B cell (primary cell): ENCODE measurements at regions not wholly inside any gene's neighbourhood (a gene's known extent, or its start where the extent isn't known, plus 50 kb on each side); places are given as distances from the start of the nearest gene placed in this dataset.

Experiments used
- ATAC-seq: fragments of 200-7000 bp; cut with Tn5 transposase; one replicate; pipeline ENCODE4 v1.10.0; 2021; ENCODE audit warnings: low read depth, mild to moderate bottlenecking, moderate number of reproducible peaks, moderate library complexity
- CTCF ChIA-PET: fragments of 350-600 bp; sonication (Branson Sonifier 250); formaldehyde crosslinking; loops from one replicate; lab custom pipeline; 2021; ENCODE audit warnings: antibody characterized with exemption, inconsistent platforms; lab: Charles Lee
- POLR2A ChIA-PET: fragments of 350-600 bp; sonication (Branson Sonifier 250); formaldehyde crosslinking; loops from one replicate; lab custom pipeline; 2021; ENCODE audit warnings: antibody characterized with exemption; lab: Charles Lee
- DNase-seq: peaks from one replicate; pipeline ENCODE4 v3.0.0; 2013
- H2AFZ ChIP-seq: 2 replicates; pipeline ENCODE4 v1.6.1; 2012; ENCODE audit warnings: mild to moderate bottlenecking, low read depth, low read length; ENCODE audit not compliant: insufficient read depth, poor library complexity, severe bottlenecking
- H3K27ac ChIP-seq, 2 donors: 1 replicate in 1 of 2; 2 replicates in 1 of 2; pipeline ENCODE4 v1.5.1; 2012 to 2013; ENCODE audit warnings: low read length in 2 of 2, mild to moderate bottlenecking in 2 of 2, moderate library complexity in 1 of 2
- H3K27me3 ChIP-seq, 4 experiments: fragments of 200-600 bp in 1 of 4; sonication (generic) in 1 of 4; replicated peaks in 1 of 4; 1 replicate in 2 of 4; 2 replicates in 2 of 4; pipeline versions ENCODE4 v1.6.1 to v1.7.0; 2013 to 2016; ENCODE audit warnings: low read length in 3 of 4, mild to moderate bottlenecking in 2 of 4, mixed read lengths in 1 of 4, moderate library complexity in 1 of 4; ENCODE audit not compliant: insufficient read depth in 4 of 4, control insufficient read depth in 3 of 4; ENCODE audit errors: control extremely low read depth in 1 of 4
- H3K36me3 ChIP-seq, 2 experiments: replicated peaks in 1 of 2; 1 replicate in 1 of 2; 2 replicates in 1 of 2; pipeline versions ENCODE4 v1.6.1 to v1.7.1; 2013; ENCODE audit warnings: low read length in 1 of 2; ENCODE audit not compliant: insufficient read depth in 2 of 2, control insufficient read depth in 1 of 2; ENCODE audit errors: control extremely low read depth in 1 of 2, extremely low read depth in 1 of 2
- H3K4me1 ChIP-seq, 2 donors: fragments of 200-600 bp in 1 of 2; sonication (generic) in 1 of 2; 1 replicate in 1 of 2; 2 replicates in 1 of 2; pipeline versions ENCODE4 v1.5.1 to v1.6.1; 2013 to 2017; ENCODE audit warnings: low read length in 2 of 2; ENCODE audit not compliant: control insufficient read depth in 2 of 2, insufficient read depth in 2 of 2
- H3K4me2 ChIP-seq: replicated peaks from 2 replicates; pipeline ENCODE3; 2012; ENCODE audit warnings: mild to moderate bottlenecking, low read depth, low read length; ENCODE audit not compliant: poor library complexity, severe bottlenecking
- H3K4me3 ChIP-seq, 5 experiments: fragments of 200-600 bp in 1 of 5; sonication (generic) in 1 of 5; 1 replicate in 3 of 5; 2 replicates in 2 of 5; pipeline versions ENCODE4 v1.5.1 to v1.7.0; 2011 to 2016; ENCODE audit warnings: low read length in 4 of 5, mild to moderate bottlenecking in 4 of 5, low read depth in 2 of 5, control low read depth in 1 of 5, moderate library complexity in 1 of 5; ENCODE audit not compliant: insufficient read depth in 1 of 5; ENCODE audit errors: control extremely low read depth in 1 of 5, extremely low read depth in 1 of 5
- H3K79me2 ChIP-seq: fragments of 200-600 bp; sonication (generic); one replicate; pipeline ENCODE4 v1.6.0; 2016; ENCODE audit warnings: low read length; ENCODE audit not compliant: control insufficient read depth, insufficient read depth
- H3K9ac ChIP-seq: fragments of 200-600 bp; sonication (generic); 2 replicates; pipeline ENCODE4 v1.6.1; 2017; ENCODE audit warnings: mild to moderate bottlenecking, low read length, moderate library complexity
- H3K9me3 ChIP-seq, 3 donors: one replicate each; pipeline versions ENCODE4 v1.6.1 to v1.7.1; 2013; ENCODE audit warnings: low read length in 2 of 3; ENCODE audit not compliant: control insufficient read depth in 2 of 3, insufficient read depth in 1 of 3; ENCODE audit errors: control extremely low read depth in 1 of 3
- H4K20me1 ChIP-seq: 2 replicates; pipeline ENCODE4 v1.6.0; 2012; ENCODE audit warnings: mild to moderate bottlenecking, low read length; ENCODE audit not compliant: insufficient read depth, control insufficient read depth, poor library complexity, severe bottlenecking
- H3K27ac Mint-ChIP-seq: one replicate; pipeline ENCODE4 v1.8.0; 2021; ENCODE audit warnings: mixed read lengths
- H3K27me3 Mint-ChIP-seq: one replicate; pipeline ENCODE4 v1.8.0; 2021; ENCODE audit warnings: mixed read lengths
- H3K4me1 Mint-ChIP-seq: one replicate; pipeline ENCODE4 v1.8.0; 2021; ENCODE audit warnings: mixed read lengths
- H3K4me3 Mint-ChIP-seq: one replicate; pipeline ENCODE4 v1.8.0; 2021; ENCODE audit warnings: mixed read lengths
- H3K9me3 Mint-ChIP-seq: one replicate; pipeline ENCODE4 v1.8.0; 2022; ENCODE audit warnings: mixed read lengths; ENCODE audit not compliant: insufficient read depth
- CTCF ChIP-seq: fragments of 200-600 bp; IDR thresholded peaks from one replicate; pipeline ENCODE4 v1.8.0; 2022; ENCODE audit warnings: antibody characterized with exemption, mild to moderate bottlenecking
- EZH2 ChIP-seq: IDR thresholded peaks from 2 replicates; pipeline ENCODE4 v1.6.1; 2012; ENCODE audit warnings: borderline replicate concordance, low read depth, mild to moderate bottlenecking, moderate library complexity, low read length; ENCODE audit not compliant: insufficient read depth, poor library complexity, severe bottlenecking
- WGBS: methylation state at CpG from one replicate; pipeline ENCODE4 v1.1.5; 2013; ENCODE audit warnings: missing lambda C conversion rate; ENCODE audit not compliant: insufficient coverage; 5-methylcytosine and 5-hydroxymethylcytosine counted together
- intact Hi-C: fragments of 100-400 bp; cut with micrococcal nuclease; formaldehyde crosslinking; loops from one replicate; pipeline ENCODE4 v1.10.0; 2022

GRCh38 chr16:26709754-26710153, 357.0 kb upstream of the C16orf82 start:
- no peak overlapping the region for H2AFZ ChIP-seq
- WGBS: 62% methylated on average over 1 of the region's 2 CpGs
- no peaks in the 10 kb centered on the region for H3K79me2 ChIP-seq
- H3K9me3 ChIP-seq: peaks cover 3 to 28% (median 6%) of the 10 kb centered on the region in 3 donors
- ATAC-seq (no peak), DNase-seq (no peak)
- H3K36me3 ChIP-seq: no peaks in the 10 kb centered on the region
- no peak overlapping the region for H3K4me3 ChIP-seq
- peaks cover 0 to 20% (median 11%) of the 10 kb centered on the region in 4 experiments for H3K27me3 ChIP-seq
- no peak overlapping the region for H3K4me2 ChIP-seq
- POLR2A ChIA-PET: no interaction called here
- TF ChIP-seq EZH2: no peak
- no peak for TF ChIP-seq CTCF
- H3K27ac Mint-ChIP-seq: no peak overlapping the region
- CTCF ChIA-PET: no interaction called here
- H3K4me3 Mint-ChIP-seq: no peak overlapping the region
- no peak overlapping the region for H3K9ac ChIP-seq
- H3K9me3 Mint-ChIP-seq: peaks cover 10% of the 10 kb centered on the region
- H3K27me3 Mint-ChIP-seq: peaks cover 36% of the 10 kb centered on the region
- H4K20me1 ChIP-seq: no peaks in the 10 kb centered on the region
- H3K27ac ChIP-seq: no peak overlapping the region
- H3K4me1 ChIP-seq: no peaks in the 10 kb centered on the region
- intact Hi-C loops: no loop called here
- H3K4me1 Mint-ChIP-seq: no peaks in the 10 kb centered on the region

- Histone ChIP-seq H3K36me3 (no peaks in the 10 kb centered on the region), H3K9me3 (peaks cover 3 to 30% (median 6%) of the 10 kb centered on the region in 3 donors), H3K9ac (no peak overlapping the region), H4K20me1 (no peaks in the 10 kb centered on the region), H3K4me2 (no peak overlapping the region), H3K4me1 (no peaks in the 10 kb centered on the region), H3K27ac (no peak overlapping the region), H3K27me3 (peaks cover 0 to 20% (median 11%) of the 10 kb centered on the region in 4 experiments), H3K79me2 (no peaks in the 10 kb centered on the region), H3K4me3 (no peak overlapping the region), H2AFZ (no peak overlapping the region)
- peaks cover 31% of the 10 kb centered on the region for H3K27me3 Mint-ChIP-seq
- H3K4me3 Mint-ChIP-seq: no peak overlapping the region
- DNase-seq (no peak), ATAC-seq (no peak)
- CTCF ChIA-PET: no interaction called here
- POLR2A ChIA-PET: no interaction called here
- intact Hi-C loops: no loop called here
- H3K9me3 Mint-ChIP-seq: peaks cover 10% of the 10 kb centered on the region
- WGBS: 43% methylated on average over 1 of the region's 4 CpGs
- no peaks in the 10 kb centered on the region for H3K4me1 Mint-ChIP-seq
- no peak for TF ChIP-seq CTCF
- no peak for TF ChIP-seq EZH2
- H3K27ac Mint-ChIP-seq: no peak overlapping the region
Measured at GRCh38 chr16:26710450-26710849, 356.3 kb upstream of the C16orf82 start.
